ENCODE measurements at regions not wholly inside any gene's neighbourhood (a gene's known extent, or its start where the extent isn't known, plus 50 kb on each side); places are given as distances from the start of the nearest gene placed in this dataset.

DNA sequence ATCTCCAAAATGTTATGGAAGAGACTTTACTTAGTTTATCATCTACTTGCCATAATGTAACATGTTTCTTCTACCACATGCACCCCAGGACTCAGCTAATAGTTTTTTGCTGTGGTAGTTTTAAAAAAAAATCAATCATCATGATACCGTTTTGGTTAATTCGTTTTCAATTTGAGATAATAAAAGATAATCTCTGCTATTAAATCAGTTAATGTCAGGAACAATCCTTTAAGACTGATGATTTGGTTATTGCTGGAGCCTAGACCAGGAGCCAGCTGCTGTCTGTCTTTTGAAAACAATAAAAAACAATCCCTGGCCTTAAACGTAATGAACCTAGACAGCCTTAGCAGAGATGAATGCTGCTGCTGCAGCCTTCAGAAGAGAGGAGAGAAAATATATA, 403.7 kb downstream of the OXSM start:
- no peak for TF ChIP-seq CTCF (conservative IDR thresholded peaks at IDR 0.05)
- TF ChIP-seq ZFX (IDR thresholded peaks at IDR 0.05) = no peak
